ENCODE measurements at regions not wholly inside any gene's neighbourhood (a gene's known extent, or its start where the extent isn't known, plus 50 kb on each side); places are given as distances from the start of the nearest gene placed in this dataset.

DNA sequence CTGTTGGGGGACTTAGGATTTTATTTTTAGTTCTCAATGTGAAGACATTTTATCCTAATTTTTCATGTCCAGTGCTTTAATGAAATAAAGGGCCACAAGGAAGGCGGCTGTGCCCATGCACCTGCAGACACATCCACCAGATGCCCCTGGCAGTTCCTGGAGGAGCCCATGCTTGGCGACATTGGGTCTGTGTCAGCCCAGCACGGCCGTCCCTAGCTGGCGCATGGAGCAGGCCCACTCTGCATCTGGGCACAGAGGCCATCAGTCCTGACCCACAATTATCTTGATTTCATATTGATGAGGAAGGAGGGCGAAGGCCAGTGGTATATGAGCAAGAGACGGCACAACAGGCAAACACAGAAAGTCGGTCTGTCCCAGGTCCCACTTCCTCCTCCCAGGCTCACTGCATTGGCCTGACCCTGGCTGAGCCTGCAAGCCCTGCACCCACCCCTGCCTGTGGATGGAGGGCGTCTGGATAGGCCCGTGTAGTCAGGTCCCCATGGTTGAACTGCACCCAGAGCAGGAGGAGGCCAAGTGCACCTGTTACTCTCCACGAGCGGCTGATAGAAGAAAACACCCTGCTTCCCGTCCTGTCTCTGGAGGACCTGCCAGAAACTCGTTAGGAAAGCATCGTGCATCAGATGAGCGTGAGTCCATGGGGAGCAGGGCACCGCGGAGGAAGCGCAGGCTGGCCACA, 296.9 kb downstream of the BRD1 start:
- POLR2A ChIA-PET: no interaction called here
- no peaks in the 10 kb centered on the region for H3K9me3 ChIP-seq
- no peak overlapping the region for H3K27ac ChIP-seq (ENCODE audit: low read length)
- no peaks in the 10 kb centered on the region for H3K9me3 Mint-ChIP-seq
- no peaks in the 10 kb centered on the region for H3K36me3 Mint-ChIP-seq
- H3K4me1 Mint-ChIP-seq: peaks cover 0 to 5% (median 2%) of the 10 kb centered on the region in 3 donors
- H3K27me3 Mint-ChIP-seq: no peaks in the 10 kb centered on the region
- no peaks in the 10 kb centered on the region for H3K4me1 ChIP-seq (ENCODE audit: control insufficient read depth in 1 of 2, extremely low read depth in 1 of 2, insufficient read depth in 2 of 2, low read length in 2 of 2)
- H3K4me3 Mint-ChIP-seq: no peak overlapping the region
- no peak for DNase-seq
- H3K27ac Mint-ChIP-seq: no peak overlapping the region
- ATAC-seq (replicated peaks in 1 of 4): no peak
- CTCF ChIA-PET: no interaction called here
- H3K4me3 ChIP-seq (ENCODE audit: control insufficient read depth in 1 of 2, extremely low read depth in 1 of 2, low read length in 1 of 2): no peak overlapping the region
- 87% methylated on average over 16 of the region's 19 CpGs for WGBS (ENCODE audit: insufficient coverage)
- peaks cover 0 to 8% of the 10 kb centered on the region in 2 experiments for H3K27me3 ChIP-seq (replicated peaks in 1 of 2; ENCODE audit: control insufficient read depth in 2 of 2, extremely low read depth in 1 of 2, insufficient read depth in 2 of 2, low read length in 1 of 2)
- H3K36me3 ChIP-seq (ENCODE audit: control insufficient read depth in 2 of 2, extremely low read depth in 1 of 2, insufficient read depth in 1 of 2, low read length in 1 of 2): no peaks in the 10 kb centered on the region

- no peaks in the 10 kb centered on the region for H3K27me3 Mint-ChIP-seq
- H3K27ac Mint-ChIP-seq: no peak overlapping the region
- H3K36me3 Mint-ChIP-seq: no peaks in the 10 kb centered on the region
- CTCF ChIA-PET: no interaction called here
- WGBS (ENCODE audit: insufficient coverage): 87% methylated on average over 4 of the region's 6 CpGs
- Histone ChIP-seq H3K4me3 (ENCODE audit: control insufficient read depth in 1 of 2, extremely low read depth in 1 of 2, low read length in 1 of 2) (no peak overlapping the region), H3K9me3 (no peaks in the 10 kb centered on the region), H3K36me3 (ENCODE audit: control insufficient read depth in 2 of 2, extremely low read depth in 1 of 2, insufficient read depth in 1 of 2, low read length in 1 of 2) (no peaks in the 10 kb centered on the region), H3K4me1 (ENCODE audit: control insufficient read depth in 1 of 2, extremely low read depth in 1 of 2, insufficient read depth in 2 of 2, low read length in 2 of 2) (no peaks in the 10 kb centered on the region), H3K27ac (ENCODE audit: low read length) (no peak overlapping the region), H3K27me3 (replicated peaks in 1 of 2; ENCODE audit: control insufficient read depth in 2 of 2, extremely low read depth in 1 of 2, insufficient read depth in 2 of 2, low read length in 1 of 2) (peaks cover 0 to 12% of the 10 kb centered on the region in 2 experiments)
- DNase-seq (no peak), ATAC-seq (replicated peaks in 1 of 4) (no peak)
- no peaks in the 10 kb centered on the region for H3K9me3 Mint-ChIP-seq
- H3K4me3 Mint-ChIP-seq: no peak overlapping the region
- peaks cover 0 to 9% (median 2%) of the 10 kb centered on the region in 3 donors for H3K4me1 Mint-ChIP-seq
- POLR2A ChIA-PET: no interaction called here
These were observed 299.3 kb downstream of the BRD1 start for GRCh38 chr22:49528420-49528720.

- Histone ChIP-seq H3K9me3 (no peaks in the 10 kb centered on the region), H3K27me3 (replicated peaks in 1 of 2; ENCODE audit: control insufficient read depth in 2 of 2, extremely low read depth in 1 of 2, insufficient read depth in 2 of 2, low read length in 1 of 2) (peaks cover 0 to 14% of the 10 kb centered on the region in 2 experiments), H3K4me1 (ENCODE audit: control insufficient read depth in 1 of 2, extremely low read depth in 1 of 2, insufficient read depth in 2 of 2, low read length in 2 of 2) (no peaks in the 10 kb centered on the region), H3K4me3 (ENCODE audit: control insufficient read depth in 1 of 2, extremely low read depth in 1 of 2, low read length in 1 of 2) (no peak overlapping the region), H3K27ac (ENCODE audit: low read length) (no peak overlapping the region), H3K36me3 (ENCODE audit: control insufficient read depth in 2 of 2, extremely low read depth in 1 of 2, insufficient read depth in 1 of 2, low read length in 1 of 2) (no peaks in the 10 kb centered on the region)
- ATAC-seq (replicated peaks in 1 of 4) (no peak), DNase-seq (no peak)
- Mint-ChIP-seq H3K27ac (no peak overlapping the region), H3K4me1 (peaks cover 0 to 9% (median 2%) of the 10 kb centered on the region in 3 donors), H3K27me3 (no peaks in the 10 kb centered on the region), H3K9me3 (no peaks in the 10 kb centered on the region), H3K4me3 (no peak overlapping the region), H3K36me3 (no peaks in the 10 kb centered on the region)
- 85% methylated on average over 15 of the region's 17 CpGs for WGBS (ENCODE audit: insufficient coverage)
- ChIA-PET POLR2A (no interaction called here), CTCF (no interaction called here)
These were observed 299.9 kb downstream of the BRD1 start for GRCh38 chr22:49527611-49528419.

DNA sequence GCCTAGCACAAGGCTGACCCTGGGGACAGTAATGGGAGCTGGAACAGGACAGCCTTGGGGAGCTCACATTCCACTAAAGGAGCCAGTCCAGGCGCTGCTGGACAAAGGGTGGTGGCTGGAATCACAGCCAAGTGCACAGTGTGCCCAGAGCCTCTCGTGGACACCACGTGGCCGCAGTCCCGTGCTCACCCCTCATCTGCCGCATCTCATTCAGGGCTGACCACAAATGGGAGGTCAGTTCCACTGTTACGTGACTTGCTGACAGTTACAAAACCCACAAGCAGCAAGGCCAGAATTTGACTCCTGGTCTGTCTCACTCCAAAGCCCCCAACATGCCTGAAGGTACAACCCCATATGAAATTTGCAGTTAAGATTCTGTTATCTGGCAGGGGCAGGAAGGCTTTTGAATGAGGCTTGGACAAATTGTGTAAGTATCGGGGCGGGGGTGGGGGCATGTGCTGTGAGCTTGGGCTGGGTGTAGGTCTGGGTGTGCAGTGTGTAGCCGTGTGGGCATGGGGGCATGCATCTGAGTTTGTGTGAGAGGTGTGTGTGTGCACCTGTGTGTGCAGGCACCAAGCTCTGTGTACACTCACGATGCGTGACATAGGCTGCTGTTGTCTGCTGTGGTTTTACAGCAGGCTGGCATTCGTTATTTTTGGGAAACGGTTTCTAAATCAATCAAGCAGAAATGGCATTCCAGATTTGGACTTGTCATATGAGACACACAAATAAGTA, 301.7 kb downstream of the BRD1 start:
- H3K27ac ChIP-seq (ENCODE audit: low read length): no peak overlapping the region
- Mint-ChIP-seq H3K27me3 (no peaks in the 10 kb centered on the region), H3K27ac (no peak overlapping the region), H3K4me3 (no peak overlapping the region), H3K4me1 (peaks cover 0 to 9% (median 2%) of the 10 kb centered on the region in 3 donors), H3K36me3 (no peaks in the 10 kb centered on the region), H3K9me3 (no peaks in the 10 kb centered on the region)
- WGBS (ENCODE audit: insufficient coverage): 73% methylated on average over 10 of the region's 14 CpGs
- no peaks in the 10 kb centered on the region for H3K36me3 ChIP-seq (ENCODE audit: control insufficient read depth in 2 of 2, extremely low read depth in 1 of 2, insufficient read depth in 1 of 2, low read length in 1 of 2)
- H3K9me3 ChIP-seq: no peaks in the 10 kb centered on the region
- DNase-seq (no peak), ATAC-seq (replicated peaks in 1 of 4) (no peak)
- H3K4me3 ChIP-seq (ENCODE audit: control insufficient read depth in 1 of 2, extremely low read depth in 1 of 2, low read length in 1 of 2): no peak overlapping the region
- POLR2A ChIA-PET: no interaction called here
- H3K27me3 ChIP-seq (replicated peaks in 1 of 2; ENCODE audit: control insufficient read depth in 2 of 2, extremely low read depth in 1 of 2, insufficient read depth in 2 of 2, low read length in 1 of 2): peaks cover 0 to 21% of the 10 kb centered on the region in 2 experiments
- H3K4me1 ChIP-seq (ENCODE audit: control insufficient read depth in 1 of 2, extremely low read depth in 1 of 2, insufficient read depth in 2 of 2, low read length in 2 of 2): no peaks in the 10 kb centered on the region
- CTCF ChIA-PET: interaction anchor here in 1 of 2 donors (0.5 kb wide), 1 partner anchor 362 kb away, joined by 3 read pairs; no protein-coding TSS in a partner anchor

DNA sequence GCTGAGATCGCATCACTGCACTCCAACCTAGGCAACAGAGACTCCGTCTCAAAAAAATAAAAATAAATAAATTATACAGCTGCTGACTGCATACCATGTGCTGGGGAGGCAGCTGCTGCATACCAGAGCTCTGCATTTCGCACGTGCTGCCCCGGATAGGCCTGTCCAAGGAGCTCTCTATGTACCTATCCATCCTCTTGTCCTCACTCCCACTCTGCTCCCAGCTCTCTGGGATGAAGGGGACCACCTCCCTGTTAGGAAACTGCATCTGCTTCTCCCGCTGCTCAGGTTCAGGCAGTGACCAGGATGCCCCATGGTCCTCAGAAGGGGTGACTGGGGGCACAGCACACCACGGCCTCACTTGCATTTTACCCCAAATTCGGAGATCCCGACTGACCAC, 302.3 kb downstream of the BRD1 start:
- no peaks in the 10 kb centered on the region for H3K36me3 ChIP-seq (ENCODE audit: control insufficient read depth in 2 of 2, extremely low read depth in 1 of 2, insufficient read depth in 1 of 2, low read length in 1 of 2)
- H3K36me3 Mint-ChIP-seq: no peaks in the 10 kb centered on the region
- no peak for ATAC-seq (replicated peaks in 1 of 4)
- H3K9me3 ChIP-seq: no peaks in the 10 kb centered on the region
- no peak for DNase-seq
- POLR2A ChIA-PET: no interaction called here
- peaks cover 0 to 9% (median 2%) of the 10 kb centered on the region in 3 donors for H3K4me1 Mint-ChIP-seq
- no peak overlapping the region for H3K27ac ChIP-seq (ENCODE audit: low read length)
- H3K4me3 ChIP-seq (ENCODE audit: control insufficient read depth in 1 of 2, extremely low read depth in 1 of 2, low read length in 1 of 2): no peak overlapping the region
- no peaks in the 10 kb centered on the region for H3K4me1 ChIP-seq (ENCODE audit: control insufficient read depth in 1 of 2, extremely low read depth in 1 of 2, insufficient read depth in 2 of 2, low read length in 2 of 2)
- H3K27me3 ChIP-seq (replicated peaks in 1 of 2; ENCODE audit: control insufficient read depth in 2 of 2, extremely low read depth in 1 of 2, insufficient read depth in 2 of 2, low read length in 1 of 2): peaks cover 0 to 26% of the 10 kb centered on the region in 2 experiments
- H3K27me3 Mint-ChIP-seq: no peaks in the 10 kb centered on the region
- WGBS (ENCODE audit: insufficient coverage): 84% methylated on average over 8 of the region's 9 CpGs
- CTCF ChIA-PET: no interaction called here
- no peak overlapping the region for H3K4me3 Mint-ChIP-seq
- H3K9me3 Mint-ChIP-seq: no peaks in the 10 kb centered on the region
- H3K27ac Mint-ChIP-seq: no peak overlapping the region

- no peak overlapping the region for H3K27ac Mint-ChIP-seq
- no peaks in the 10 kb centered on the region for H3K36me3 ChIP-seq (ENCODE audit: control insufficient read depth in 2 of 2, extremely low read depth in 1 of 2, insufficient read depth in 1 of 2, low read length in 1 of 2)
- H3K36me3 Mint-ChIP-seq: no peaks in the 10 kb centered on the region
- ATAC-seq (replicated peaks in 1 of 4) (no peak), DNase-seq (no peak)
- POLR2A ChIA-PET: interaction anchor here in 1 of 2 donors (0.6 kb wide), 1 partner anchor 8 kb away, joined by 3 read pairs; no protein-coding TSS in a partner anchor
- H3K9me3 ChIP-seq: no peaks in the 10 kb centered on the region
- peaks cover 0 to 9% (median 2%) of the 10 kb centered on the region in 3 donors for H3K4me1 Mint-ChIP-seq
- H3K4me3 ChIP-seq (ENCODE audit: control insufficient read depth in 1 of 2, extremely low read depth in 1 of 2, low read length in 1 of 2): no peak overlapping the region
- H3K9me3 Mint-ChIP-seq: no peaks in the 10 kb centered on the region
- H3K27ac ChIP-seq (ENCODE audit: low read length): no peak overlapping the region
- WGBS (ENCODE audit: insufficient coverage): 63% methylated on average over 4 of the region's 5 CpGs
- peaks cover 0 to 27% of the 10 kb centered on the region in 2 experiments for H3K27me3 ChIP-seq (replicated peaks in 1 of 2; ENCODE audit: control insufficient read depth in 2 of 2, extremely low read depth in 1 of 2, insufficient read depth in 2 of 2, low read length in 1 of 2)
- H3K4me1 ChIP-seq (ENCODE audit: control insufficient read depth in 1 of 2, extremely low read depth in 1 of 2, insufficient read depth in 2 of 2, low read length in 2 of 2): no peaks in the 10 kb centered on the region
- CTCF ChIA-PET: no interaction called here
- H3K27me3 Mint-ChIP-seq: no peaks in the 10 kb centered on the region
- no peak overlapping the region for H3K4me3 Mint-ChIP-seq
These were observed 303.3 kb downstream of the BRD1 start for GRCh38 chr22:49524362-49524761.

Data from T-cell (primary cell).